GM21390 (cell line): ENCODE measurements at regions not wholly inside any gene's neighbourhood (a gene's known extent, or its start where the extent isn't known, plus 50 kb on each side); places are given as distances from the start of the nearest gene placed in this dataset.
"Not testable (repeated sequence)": the region's sequence is repeated elsewhere in the genome, so short reads cannot be mapped to it uniquely, and the experiment has no call there.

Experiments
- ATAC-seq: cut with Tn5 transposase; IDR thresholded peaks from one replicate; pipeline ENCODE4 v1.9.1; 2021; ENCODE audit not compliant: unreplicated experiment

DNA sequence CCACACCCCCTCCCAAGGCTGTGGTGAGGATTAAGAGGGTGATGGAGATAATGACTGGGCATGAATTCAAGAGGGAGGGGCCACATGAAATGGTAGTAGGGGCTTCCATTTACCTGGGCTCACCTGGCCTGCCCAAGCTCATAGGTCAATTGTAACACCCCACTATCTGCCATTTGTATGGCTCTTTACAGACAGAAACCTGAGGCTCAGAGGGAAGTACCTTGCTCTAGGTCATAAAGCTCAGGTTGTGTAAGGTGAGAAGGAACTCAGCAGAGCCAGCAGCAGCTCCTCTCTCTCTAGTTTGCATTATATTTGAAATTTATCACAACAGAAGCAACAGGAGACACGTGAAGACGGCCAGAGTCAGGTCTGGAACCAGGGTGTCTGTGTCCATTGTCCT is 133.4 kb upstream of the ALDH1B1 start:
- ATAC-seq, result no peak

GRCh38 chr9:38257626-38258215 is 134.8 kb upstream of the ALDH1B1 start:
- ATAC-seq, result no peak

DNA sequence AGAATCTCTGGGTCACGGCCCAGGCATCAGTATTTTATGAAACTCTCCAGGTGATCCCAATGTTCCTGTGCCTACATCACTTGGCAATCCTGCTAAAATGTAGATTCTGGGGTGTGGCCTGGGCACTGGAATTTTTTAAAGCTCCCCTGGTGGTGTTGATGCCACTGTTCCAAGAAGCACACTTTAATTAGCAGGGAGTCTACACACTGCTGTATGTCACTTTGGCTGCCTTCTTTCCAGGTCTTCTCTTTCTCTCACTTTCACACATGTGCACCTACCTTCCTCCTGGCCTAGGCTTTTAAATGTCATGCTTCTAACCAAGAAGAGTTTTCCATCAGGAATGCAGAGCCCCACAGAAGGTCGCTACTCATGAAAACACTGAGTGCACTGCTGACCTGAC is 136.0 kb upstream of the ALDH1B1 start:
- no peak for ATAC-seq

- ATAC-seq, result no peak
Measured at GRCh38 chr9:38255599-38255998, 136.9 kb upstream of the ALDH1B1 start.

DNA sequence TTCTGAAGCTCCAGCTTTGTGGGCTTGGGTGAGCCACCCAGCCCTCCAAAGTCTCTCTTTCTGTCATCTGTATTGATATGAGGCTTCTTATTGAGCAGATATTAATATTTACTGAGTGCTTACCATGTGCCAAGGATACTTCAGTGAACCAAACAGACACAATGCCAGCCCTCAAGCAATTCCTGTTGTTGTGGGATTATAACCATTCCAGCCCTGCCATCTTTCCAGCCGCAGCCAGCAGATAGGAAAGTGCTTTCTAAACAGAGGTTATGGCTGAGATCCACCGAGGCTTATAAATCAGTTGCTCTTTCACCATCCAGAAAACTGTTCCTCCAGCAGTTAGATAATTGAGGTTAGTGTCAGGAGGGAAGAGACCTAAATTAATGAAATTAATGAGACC is 137.7 kb upstream of the ALDH1B1 start:
- no peak for ATAC-seq

DNA sequence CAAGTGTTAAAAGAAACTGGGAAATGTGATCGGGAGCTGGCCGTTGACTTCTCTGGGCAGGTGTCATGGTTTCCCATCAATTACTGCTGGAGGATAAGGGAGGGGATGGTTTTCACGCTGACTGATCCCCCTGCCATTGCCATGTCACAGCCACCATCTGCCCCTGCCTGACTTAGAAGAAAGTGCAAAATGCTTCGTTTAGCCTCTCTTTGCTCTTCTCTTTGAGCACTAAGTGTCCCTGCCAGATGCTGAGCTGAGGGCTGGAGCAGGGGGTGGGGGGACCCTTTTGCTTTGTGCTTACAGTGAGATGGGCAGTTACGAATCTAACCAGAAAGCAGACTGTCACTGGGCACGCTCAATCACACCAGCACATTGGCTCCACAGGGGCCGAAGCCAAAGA is 138.4 kb upstream of the ALDH1B1 start:
- no peak for ATAC-seq

- no peak for ATAC-seq
Measured at GRCh38 chr9:38253200-38253599, 139.3 kb upstream of the ALDH1B1 start.

DNA sequence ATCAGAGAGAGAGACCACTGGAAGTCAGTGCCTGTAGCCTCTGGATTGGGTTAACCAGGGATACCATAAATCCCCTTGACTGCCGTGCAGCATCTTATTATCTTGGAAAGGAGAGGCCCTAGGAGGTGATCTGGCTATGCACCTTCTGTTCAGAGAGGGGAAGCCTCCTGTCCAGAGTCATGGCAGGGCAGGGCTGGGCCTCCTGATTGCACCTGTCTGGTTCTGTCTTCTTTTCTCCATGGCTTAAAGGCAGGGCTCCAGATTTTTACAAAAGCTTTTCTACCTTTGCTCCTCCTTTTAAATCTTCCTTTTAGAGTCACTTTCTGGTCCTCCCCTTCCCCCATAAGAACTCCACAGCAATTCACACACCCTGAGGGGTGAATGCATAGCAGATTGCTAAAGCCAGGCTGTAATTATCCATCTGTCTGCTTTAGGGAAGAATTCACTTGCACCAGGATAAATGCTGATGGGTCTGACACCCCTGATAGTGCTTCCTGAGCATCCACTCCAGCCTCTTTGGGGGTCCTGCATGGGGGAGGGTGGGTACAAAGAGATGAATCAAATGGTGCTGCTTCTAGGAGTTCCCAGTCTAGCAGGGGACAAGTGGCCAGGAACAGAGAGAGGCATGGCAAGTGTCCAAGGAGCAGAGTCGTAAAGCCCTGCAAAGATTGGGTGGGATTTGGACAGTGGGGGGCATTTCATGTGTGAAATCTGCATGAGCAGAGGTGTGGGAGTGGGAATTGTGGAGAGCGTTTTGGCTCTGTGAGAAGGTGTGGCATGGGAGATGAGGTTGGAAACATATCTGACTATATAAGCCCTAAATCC is 141.3 kb upstream of the ALDH1B1 start:
- ATAC-seq, result no peak

DNA sequence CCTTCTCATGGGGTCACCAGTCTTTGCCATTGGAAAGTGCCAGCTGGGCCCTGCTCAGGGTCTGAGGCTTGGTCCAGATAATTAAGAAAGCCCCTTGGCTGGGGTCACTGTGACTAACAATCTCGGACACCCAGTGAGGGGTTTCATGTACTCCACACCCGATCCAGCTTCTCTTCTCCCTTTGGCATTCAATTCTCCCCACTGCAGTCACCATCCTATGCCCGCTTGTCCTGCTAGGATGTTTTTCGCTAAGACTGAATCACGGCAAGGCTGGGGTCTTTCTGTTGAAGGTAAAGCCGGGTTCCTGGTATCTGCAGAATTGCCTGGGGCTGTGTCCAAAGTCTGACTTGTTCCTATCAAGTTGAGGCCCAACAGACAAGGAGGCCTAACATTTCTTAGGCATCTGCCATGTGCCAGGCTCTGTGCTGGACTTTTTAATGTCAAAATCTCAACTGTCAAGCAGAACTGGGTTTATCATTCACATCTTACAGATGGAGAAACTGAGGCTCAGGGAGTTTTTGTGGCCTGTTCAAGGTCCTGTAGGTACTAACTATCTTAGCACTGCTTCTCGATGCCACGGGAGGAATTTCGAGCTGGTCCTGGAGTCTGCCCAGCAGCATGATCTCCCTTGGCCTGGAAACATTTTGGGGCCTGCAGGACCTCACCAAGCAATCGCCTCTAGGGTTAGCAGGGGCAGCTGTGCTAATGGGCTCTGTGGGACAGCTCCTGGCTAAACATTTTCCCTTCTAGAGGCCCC is 142.0 kb upstream of the ALDH1B1 start:
- no peak for ATAC-seq

DNA sequence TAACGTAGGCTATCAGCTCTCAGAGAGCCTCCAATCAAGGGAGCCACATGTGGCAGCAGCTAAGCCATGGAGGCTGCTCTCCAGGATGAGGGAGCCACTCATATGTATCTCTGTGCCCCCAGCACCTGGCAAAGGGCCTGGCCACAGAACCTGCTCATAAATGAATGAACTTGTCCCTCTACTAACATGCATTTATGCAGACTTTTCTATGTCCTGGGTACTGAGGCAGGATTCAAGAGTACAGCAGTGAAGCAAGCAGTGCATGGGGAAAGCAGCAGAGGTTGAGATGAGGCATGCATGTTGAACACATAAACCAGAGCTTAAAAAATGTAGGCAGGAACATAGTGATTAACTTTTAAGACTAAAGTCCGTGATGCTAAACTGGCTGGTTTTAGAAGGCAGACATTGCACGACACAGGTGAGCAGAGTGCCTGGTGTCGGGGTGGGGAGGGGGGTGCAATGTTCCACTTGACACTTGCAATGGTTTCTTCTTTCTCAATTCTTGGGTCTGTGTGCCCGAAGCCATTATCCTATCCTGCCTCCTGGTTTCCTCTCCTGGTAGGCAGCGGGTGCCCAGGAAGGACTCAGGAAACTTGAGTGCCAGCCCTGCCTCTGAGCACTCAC is 142.8 kb upstream of the ALDH1B1 start:
- no peak for ATAC-seq

- ATAC-seq, result no peak
Measured at GRCh38 chr9:38249049-38249448, 143.5 kb upstream of the ALDH1B1 start.

- no peak for ATAC-seq
Measured at GRCh38 chr9:38246833-38247232, 145.7 kb upstream of the ALDH1B1 start.

- no peak for ATAC-seq
Measured at GRCh38 chr9:38244971-38245370, 147.5 kb upstream of the ALDH1B1 start.

DNA sequence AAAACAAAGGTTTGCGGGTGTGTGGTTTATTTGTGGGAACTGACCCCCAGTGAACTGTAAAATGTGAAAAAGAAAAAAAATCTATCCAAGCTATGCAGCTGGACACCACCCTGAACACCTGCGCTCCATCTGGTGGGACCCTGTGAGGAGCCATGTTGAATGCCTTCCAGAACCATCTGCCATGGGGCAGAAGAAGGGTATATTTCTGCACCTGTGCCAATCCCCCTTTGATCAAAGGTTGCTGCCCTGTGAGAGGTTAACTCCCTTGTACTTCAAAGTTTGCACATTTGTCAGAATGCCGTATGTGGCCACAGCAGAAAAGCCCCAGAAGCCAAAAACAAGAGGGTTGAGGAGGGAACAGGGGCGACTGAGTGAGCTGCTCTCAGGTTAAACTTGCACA is 148.5 kb upstream of the ALDH1B1 start:
- no peak for ATAC-seq

GRCh38 chr9:38242151-38242550 is 150.4 kb upstream of the ALDH1B1 start:
- not testable (repeated sequence) for ATAC-seq

GRCh38 chr9:38240051-38240450 is 152.5 kb upstream of the ALDH1B1 start:
- no peak for ATAC-seq

DNA sequence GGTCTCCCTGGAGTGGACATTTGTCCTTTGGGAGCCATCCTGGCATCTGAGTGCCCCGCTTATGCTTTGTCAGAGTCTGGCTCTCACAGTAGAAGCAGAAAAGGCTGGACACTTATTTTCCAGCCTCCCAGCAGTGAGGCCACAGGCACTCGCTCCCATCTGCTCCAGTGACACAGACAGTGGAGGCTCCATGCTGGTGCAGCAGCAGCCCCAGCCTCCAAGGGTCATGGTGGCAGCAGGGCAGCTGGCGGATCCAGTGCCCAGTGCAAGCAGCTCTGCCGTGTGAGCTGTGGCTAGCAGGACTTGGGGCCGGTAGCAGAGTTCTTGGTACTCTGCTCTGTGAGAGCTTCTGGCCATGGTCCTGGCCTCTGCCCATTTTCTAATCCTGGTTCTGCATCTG is 157.3 kb upstream of the ALDH1B1 start:
- ATAC-seq, result no peak

DNA sequence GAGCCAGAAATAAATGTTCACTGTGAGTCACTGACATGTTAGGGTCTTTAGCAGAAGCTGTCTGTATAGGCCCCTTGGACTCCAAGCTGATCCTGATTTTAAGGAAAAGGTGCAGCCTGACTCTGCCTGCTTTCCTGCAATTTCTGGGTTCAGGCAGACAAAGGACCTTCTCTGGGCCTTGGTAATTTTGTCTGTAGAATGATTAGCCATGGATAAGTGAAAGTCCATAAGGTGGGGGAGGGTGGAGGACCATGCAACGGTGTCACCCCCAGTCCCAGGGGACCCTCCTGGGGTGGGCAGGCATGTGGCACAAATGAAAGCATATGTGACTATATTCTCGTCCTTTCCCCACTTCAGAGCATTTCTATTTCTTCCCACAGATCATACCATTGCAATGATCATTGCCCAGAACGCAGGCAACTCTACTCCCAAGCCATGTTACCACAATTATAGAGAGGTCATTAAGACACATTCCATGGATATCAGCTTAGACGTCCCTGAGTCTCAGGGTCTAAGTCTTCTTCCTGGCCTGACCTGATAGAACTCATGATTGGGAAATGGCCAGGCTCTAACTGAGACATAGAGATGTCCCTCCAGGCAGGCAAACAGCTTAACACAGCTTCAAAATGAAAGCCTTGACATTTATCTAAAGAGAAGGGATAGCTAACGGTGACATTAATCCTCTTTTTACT is 157.9 kb upstream of the ALDH1B1 start:
- no peak for ATAC-seq

- no peak for ATAC-seq
Measured at GRCh38 chr9:38233796-38234355, 158.6 kb upstream of the ALDH1B1 start.

DNA sequence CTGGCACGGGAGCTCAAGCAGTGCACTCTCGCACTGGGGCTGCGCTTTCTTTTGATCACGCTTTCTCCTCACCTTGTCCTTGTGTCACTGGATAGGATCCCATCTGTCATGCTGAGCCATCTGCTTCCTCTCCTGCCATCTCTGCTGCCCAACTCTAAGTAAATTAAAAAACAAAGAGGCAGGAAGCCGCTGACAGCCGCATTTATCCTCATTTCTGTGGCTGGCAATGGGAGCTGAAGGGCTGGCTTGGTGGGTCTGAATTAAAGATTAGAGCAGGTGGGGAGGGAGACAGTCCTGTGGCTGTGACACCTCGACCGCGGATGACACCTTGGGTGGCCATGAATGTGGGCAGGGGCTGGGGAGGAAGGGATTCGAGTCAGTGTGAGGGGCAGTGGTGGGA is 159.2 kb upstream of the ALDH1B1 start:
- ATAC-seq, result no peak

DNA sequence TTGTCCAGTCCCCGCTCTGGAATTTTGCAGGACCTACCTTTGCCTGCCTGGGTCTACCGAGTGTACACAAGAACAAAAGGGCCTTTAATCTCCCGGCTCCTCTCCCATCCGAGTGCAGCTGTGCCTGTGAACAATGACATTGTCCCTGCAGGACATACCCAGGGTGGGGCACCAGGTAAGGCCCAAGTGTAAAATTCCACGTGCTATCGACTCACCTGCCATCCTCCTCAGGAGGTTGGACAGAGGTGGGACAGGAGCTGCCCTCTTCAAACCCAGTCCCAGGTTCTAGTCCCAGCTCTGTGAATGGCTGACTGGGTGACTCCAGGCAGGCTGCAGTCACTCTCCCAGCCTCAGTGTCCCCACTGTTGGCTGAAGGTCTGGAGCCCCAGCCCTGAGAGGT is 159.6 kb upstream of the ALDH1B1 start:
- no peak for ATAC-seq
